ENCODE measurements at regions not wholly inside any gene's neighbourhood (a gene's known extent, or its start where the extent isn't known, plus 50 kb on each side); places are given as distances from the start of the nearest gene placed in this dataset.

DNA sequence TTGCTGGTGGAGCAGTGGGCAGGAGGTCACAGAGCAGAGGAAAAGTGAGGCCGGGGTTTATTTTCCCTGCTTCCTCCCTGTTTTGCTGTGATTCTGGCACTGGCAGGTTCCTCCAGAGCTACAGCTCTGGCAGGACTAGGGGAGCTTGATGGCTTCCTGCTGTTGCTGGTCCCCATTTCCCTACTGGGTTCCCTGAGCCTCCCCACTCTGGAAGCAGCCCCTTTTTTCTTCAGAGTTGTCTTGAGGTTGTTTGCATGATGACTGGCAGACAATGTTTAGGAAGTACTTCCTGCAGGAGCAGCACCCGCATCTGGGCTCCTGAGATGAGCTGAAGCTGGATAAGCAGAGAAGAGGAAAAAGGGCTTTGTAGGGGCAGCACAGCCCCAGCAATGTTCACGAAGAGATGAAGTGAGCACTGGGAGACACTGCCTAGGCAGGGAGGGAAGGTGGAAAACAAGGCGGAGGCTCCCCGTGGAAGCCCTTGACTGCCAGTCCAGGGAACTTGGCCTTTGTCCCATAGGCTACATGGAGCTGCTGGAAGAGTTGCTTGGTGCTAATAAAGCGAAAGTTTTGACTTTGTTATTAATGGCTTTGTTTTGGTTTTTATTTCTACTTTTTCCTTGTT, 126.9 kb downstream of the SLC38A6 start:
- no peak for DNase-seq (ENCODE audit: low spot score)

DNA sequence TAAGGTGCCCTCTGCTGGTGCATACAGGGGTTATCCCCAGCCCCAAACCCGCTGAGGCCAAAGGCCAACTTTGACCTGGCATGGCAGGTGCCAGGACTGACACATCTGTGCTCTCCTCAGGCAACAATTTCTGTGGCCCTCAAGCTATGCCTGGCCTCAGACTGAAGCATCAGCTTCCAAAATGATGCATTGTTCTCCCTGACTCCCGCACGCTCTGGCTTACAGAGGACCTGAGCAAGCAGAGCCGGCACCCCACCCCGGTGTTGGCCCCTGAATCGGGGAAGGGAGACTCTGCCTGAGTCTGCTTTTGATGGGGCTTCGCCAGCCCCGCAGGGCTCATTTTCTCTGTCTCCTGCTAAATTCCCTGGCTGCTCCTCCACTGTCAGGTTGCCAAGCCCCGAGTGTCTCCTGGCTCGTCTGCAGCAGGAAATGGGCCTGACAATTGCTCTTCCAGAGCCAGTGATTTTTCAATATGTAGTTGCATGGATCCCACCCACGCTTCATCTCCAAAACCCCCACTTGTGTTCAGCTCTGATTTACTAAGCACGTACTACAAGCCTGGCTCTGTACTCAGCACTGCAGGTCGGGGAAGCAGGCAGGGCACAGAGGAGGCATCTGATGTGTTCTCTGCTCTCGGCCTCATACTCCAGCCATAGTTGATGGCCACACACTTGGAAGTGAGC, 126.1 kb downstream of the SLC38A6 start:
- peak; percentile 79 for DNase-seq (ENCODE audit: low spot score)

DNA sequence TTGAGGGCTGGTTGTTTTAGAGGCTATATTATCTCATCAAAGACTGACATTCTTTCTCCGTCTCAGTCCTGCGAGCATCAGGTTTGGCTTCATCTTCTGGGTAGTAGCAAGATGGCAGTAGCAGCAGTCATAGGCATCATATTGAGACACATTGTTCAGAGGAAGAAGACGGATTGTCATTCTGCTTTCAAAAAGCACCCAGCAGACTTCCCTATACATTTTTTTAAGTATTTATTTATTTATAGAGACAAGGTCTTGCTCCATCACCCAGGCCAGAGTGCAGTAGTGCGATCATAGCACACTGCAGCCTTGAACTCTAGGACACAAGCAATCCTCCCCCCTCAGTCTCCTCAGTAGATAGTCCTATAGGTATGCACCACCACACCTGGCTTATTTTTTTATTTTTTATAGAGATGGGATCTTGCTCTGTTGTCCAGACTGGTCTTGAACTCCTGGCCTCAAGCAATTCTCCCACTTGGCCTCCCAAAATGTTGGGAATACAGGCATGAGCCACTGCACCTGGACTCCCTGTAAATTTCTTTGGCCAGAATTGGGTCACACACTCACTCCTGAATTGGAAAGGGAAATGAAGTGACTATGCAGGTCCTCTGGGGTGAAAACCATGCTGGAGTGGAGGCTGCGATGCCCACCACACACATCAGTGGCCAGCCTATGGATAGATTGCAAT, 125.4 kb downstream of the SLC38A6 start:
- no peak for DNase-seq (ENCODE audit: low spot score)

DNA sequence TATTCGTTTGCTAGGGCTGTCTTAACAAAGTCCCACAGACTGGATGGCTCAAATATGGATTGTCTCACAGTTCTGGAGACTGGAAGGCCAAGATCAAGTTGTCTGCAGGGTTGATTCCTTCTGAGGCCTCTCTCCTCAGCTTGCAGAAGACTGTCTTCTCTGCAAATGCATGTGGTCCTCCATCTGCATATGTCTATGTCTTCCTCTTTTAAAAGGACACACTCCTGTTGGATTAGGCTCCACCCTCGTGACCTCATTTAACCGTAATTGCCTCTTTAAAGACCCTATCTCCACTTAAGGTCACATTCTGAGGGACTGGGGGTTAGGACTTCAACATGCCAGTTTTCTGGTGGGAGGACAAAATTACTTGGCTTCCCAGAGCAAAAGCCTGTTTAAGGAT, 123.3 kb downstream of the SLC38A6 start:
- no peak for DNase-seq (ENCODE audit: low spot score)

DNA sequence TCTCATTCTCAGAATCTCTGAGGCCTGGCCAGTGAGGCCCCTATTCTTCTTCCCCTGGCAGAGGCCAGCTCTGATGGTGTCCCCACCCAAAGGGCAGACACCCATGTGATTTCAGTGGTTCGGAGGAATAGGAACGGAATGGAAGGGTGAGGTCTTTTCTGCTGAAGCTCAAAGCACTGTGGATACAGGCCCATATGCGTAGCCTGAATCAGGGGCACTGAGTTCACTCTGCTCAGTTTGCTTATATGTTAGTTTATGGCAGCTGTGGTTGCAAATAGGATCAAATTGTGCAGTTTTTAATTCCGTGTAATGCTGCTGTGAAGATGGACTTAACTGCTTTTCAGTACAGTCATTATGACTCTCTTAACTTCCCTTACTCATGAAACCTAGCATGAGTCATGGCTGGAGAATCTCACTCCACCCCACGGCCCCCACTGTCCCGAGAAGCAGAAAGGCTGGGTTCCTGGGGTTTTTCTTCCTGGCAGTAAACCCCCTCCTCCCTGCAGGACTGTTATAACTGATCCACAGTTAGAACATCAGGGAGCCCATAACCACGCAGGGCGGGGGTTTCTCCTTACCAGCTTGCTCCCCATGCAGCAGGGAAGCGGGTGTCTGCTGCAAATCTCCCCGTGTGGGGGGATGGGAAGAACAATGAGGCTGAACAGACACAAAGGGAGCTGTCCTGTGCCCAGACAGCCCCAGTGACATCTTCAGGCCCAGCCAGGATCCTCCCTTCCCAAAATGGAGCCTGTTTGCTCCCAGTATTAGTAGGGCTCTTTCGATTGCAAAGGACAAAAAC, 122.7 kb downstream of the SLC38A6 start:
- no peak for DNase-seq (ENCODE audit: low spot score)

DNA sequence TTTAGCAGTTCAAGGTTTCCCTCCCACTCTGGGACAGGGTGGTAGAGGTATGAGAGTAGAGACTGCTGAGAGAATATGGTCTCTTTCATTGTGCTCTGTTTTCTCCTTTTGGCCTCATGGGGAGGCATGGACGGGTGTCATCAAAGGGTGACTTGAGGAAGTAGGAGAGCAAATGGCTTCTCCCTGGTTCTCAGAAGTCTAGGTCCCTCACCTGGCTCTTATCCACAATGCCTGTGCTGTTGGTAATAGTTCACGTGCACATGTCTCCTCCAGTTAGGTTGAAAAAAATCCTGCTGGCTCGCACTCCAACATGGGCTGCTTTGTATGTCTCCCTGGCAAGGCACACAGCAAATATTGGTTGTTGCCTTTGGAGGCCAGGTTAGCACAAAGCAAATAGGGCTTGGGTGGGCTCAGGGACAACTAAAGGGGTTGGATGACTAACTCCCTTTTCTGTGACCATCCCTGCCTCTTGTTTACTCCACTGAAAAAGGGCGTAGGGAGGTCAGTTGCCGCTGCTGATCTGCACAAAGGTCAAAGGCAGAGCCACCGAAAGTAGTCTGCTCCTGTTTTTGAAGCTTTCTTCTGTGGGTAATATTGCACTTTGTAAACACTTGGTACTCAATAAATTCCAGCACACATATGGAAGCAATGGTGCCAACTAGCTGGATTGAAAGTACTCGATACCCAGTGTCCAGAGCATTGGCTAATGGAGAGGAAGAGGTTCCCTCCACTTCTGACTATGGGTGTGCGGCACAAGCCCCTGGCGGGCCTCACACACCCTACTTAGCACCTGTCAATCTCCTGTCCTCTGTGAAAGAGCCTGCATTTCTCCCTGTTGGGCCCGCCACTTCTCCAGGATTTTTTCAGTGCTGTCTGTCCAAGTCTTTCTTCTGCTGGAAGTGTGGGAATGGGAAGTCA, 121.8 kb downstream of the SLC38A6 start:
- DNase-seq (ENCODE audit: low spot score), result no peak
